ENCODE measurements at regions not wholly inside any gene's neighbourhood (a gene's known extent, or its start where the extent isn't known, plus 50 kb on each side); places are given as distances from the start of the nearest gene placed in this dataset.
"Not testable (repeated sequence)": the region's sequence is repeated elsewhere in the genome, so short reads cannot be mapped to it uniquely, and the experiment has no call there.

DNA sequence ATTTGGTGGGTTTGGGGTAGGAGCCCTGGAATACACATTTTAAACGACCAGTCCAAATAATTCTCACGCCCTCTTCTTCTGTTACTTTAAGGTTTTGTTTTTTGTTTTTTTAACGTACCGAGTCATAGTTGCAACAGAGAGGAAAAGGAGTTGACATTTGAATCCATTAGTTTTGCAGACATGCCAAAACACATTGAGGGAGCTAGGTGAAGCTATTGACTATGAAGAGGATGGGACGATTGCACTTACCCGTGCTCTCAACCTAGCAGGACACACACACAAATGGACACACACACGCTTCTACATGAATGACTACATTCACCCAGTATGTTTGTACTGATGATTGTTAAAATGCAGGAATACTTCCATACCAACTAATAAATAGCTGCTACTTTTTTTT is 54.3 kb upstream of the CIT start:
- Histone ChIP-seq H2BK12ac (ENCODE audit: low read length) (no peak overlapping the region), H3K9me3 (ENCODE audit: insufficient read depth, low read depth, low read length) (no peaks in the 10 kb centered on the region), H3K23ac (ENCODE audit: low read length) (no peak overlapping the region), H4K8ac (ENCODE audit: low read depth, low read length) (no peak overlapping the region), H3K4me3 (ENCODE audit: low read depth, low read length) (no peak overlapping the region), H3K27ac (ENCODE audit: low read depth, low read length) (no peak overlapping the region), H2AK5ac (ENCODE audit: low read length) (no peak overlapping the region), H3K4me1 (ENCODE audit: control insufficient read depth in 1 of 2, insufficient read depth in 2 of 2, low read length in 2 of 2) (no peaks in the 10 kb centered on the region), H3K27me3 (ENCODE audit: insufficient read depth, low read length) (no peaks in the 10 kb centered on the region), H2BK5ac (ENCODE audit: low read depth, low read length, poor library complexity) (no peak overlapping the region), H3K79me1 (ENCODE audit: low read length) (no peaks in the 10 kb centered on the region), H2BK120ac (ENCODE audit: insufficient read depth, low read length, poor library complexity) (no peak overlapping the region), H3K9ac (ENCODE audit: low read length) (no peak overlapping the region), H3K36me3 (ENCODE audit: control insufficient read depth in 1 of 2, insufficient read depth in 2 of 2, low read length in 2 of 2) (no peaks in the 10 kb centered on the region), H3K14ac (ENCODE audit: low read length) (no peak overlapping the region), H3K4ac (ENCODE audit: low read depth, low read length) (no peak overlapping the region), H4K91ac (ENCODE audit: low read depth, low read length) (no peak overlapping the region), H3K4me2 (ENCODE audit: low read length) (no peak overlapping the region), H3K18ac (ENCODE audit: low read length) (no peak overlapping the region), H3K79me2 (ENCODE audit: control insufficient read depth, insufficient read depth, low read length, poor library complexity) (no peaks in the 10 kb centered on the region), H4K12ac (ENCODE audit: low read depth, low read length) (no peak overlapping the region), H2AFZ (ENCODE audit: insufficient read depth, low read length, poor library complexity) (no peak overlapping the region)
- no peak for DNase-seq
- no CpG with 5 or more reads among the region's 7 CpGs for WGBS (ENCODE audit: extremely low coverage, insufficient coverage, insufficient read length)

DNA sequence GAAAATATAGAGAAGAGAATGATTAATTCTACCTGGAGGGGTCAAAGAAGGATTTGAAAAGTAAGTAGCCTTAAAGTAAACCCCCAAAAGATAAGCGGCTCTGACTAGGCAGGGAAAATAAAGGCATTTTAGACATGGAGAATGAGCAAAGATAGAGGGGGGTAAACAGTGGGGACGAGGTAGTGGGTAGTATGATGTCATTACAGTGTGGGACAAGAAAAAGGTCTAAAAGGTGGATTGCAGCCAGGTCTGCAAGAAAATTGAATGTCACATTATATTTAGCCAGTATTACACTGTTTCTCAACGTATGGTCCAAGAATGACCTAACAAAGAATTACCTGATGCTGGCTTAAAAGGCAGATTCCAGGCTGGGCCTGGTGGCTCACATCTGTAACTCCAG is 55.8 kb upstream of the CIT start:
- no peak overlapping the region for H2AFZ ChIP-seq (ENCODE audit: insufficient read depth, low read length, poor library complexity)
- no peak overlapping the region for H3K23ac ChIP-seq (ENCODE audit: low read length)
- no peak overlapping the region for H2BK12ac ChIP-seq (ENCODE audit: low read length)
- H3K4me2 ChIP-seq (ENCODE audit: low read length) = no peak overlapping the region
- H3K14ac ChIP-seq (ENCODE audit: low read length) = no peak overlapping the region
- no peak overlapping the region for H2BK120ac ChIP-seq (ENCODE audit: insufficient read depth, low read length, poor library complexity)
- no peaks in the 10 kb centered on the region for H3K79me2 ChIP-seq (ENCODE audit: control insufficient read depth, insufficient read depth, low read length, poor library complexity)
- H3K9ac ChIP-seq (ENCODE audit: low read length) = no peak overlapping the region
- H3K27me3 ChIP-seq (ENCODE audit: insufficient read depth, low read length) = no peaks in the 10 kb centered on the region
- H3K18ac ChIP-seq (ENCODE audit: low read length) = no peak overlapping the region
- no peak overlapping the region for H4K91ac ChIP-seq (ENCODE audit: low read depth, low read length)
- H2BK5ac ChIP-seq (ENCODE audit: low read depth, low read length, poor library complexity) = no peak overlapping the region
- H3K9me3 ChIP-seq (ENCODE audit: insufficient read depth, low read depth, low read length) = no peaks in the 10 kb centered on the region
- DNase-seq = no peak
- H3K4me3 ChIP-seq (ENCODE audit: low read depth, low read length) = no peak overlapping the region
- H3K36me3 ChIP-seq (ENCODE audit: control insufficient read depth in 1 of 2, insufficient read depth in 2 of 2, low read length in 2 of 2) = no peaks in the 10 kb centered on the region
- no peak overlapping the region for H4K12ac ChIP-seq (ENCODE audit: low read depth, low read length)
- H4K8ac ChIP-seq (ENCODE audit: low read depth, low read length) = no peak overlapping the region
- no peak overlapping the region for H3K27ac ChIP-seq (ENCODE audit: low read depth, low read length)
- H3K79me1 ChIP-seq (ENCODE audit: low read length) = no peaks in the 10 kb centered on the region
- no peak overlapping the region for H3K4ac ChIP-seq (ENCODE audit: low read depth, low read length)
- no peak overlapping the region for H2AK5ac ChIP-seq (ENCODE audit: low read length)
- no peaks in the 10 kb centered on the region for H3K4me1 ChIP-seq (ENCODE audit: control insufficient read depth in 1 of 2, insufficient read depth in 2 of 2, low read length in 2 of 2)
- no CpG with 5 or more reads among the region's 3 CpGs for WGBS (ENCODE audit: extremely low coverage, insufficient coverage, insufficient read length)

DNA sequence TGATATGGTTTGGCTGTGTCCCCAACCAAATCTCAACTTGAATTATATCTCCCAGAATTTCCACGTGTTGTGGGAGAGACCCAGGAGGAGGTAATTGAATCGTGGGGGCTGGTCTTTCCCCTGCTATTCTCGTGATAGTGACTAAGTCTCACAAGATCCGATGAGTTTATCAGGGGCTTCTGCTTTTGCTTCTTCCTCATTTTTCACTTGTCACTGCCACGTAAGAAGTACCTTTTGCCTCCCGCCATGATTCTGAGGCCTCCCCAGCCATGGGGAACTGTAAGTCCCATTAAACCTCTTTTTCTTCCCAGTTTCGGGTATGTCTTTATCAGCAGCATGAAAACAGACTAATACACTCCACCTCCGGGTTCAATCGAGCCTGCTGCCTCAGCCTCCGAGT is 54.3 kb upstream of the BICDL1 start:
- H3K27ac ChIP-seq (ENCODE audit: low read depth, low read length); H3K4me2 ChIP-seq (ENCODE audit: low read length); H2BK120ac ChIP-seq (ENCODE audit: insufficient read depth, low read length, poor library complexity); H3K14ac ChIP-seq (ENCODE audit: low read length); H4K12ac ChIP-seq (ENCODE audit: low read depth, low read length); H3K23ac ChIP-seq (ENCODE audit: low read length); H3K27me3 ChIP-seq (ENCODE audit: insufficient read depth, low read length); H2BK12ac ChIP-seq (ENCODE audit: low read length); H3K36me3 ChIP-seq (ENCODE audit: control insufficient read depth in 1 of 2, insufficient read depth in 2 of 2, low read length in 2 of 2); H2AK5ac ChIP-seq (ENCODE audit: low read length); H2BK5ac ChIP-seq (ENCODE audit: low read depth, low read length, poor library complexity); H3K4ac ChIP-seq (ENCODE audit: low read depth, low read length); H3K79me2 ChIP-seq (ENCODE audit: control insufficient read depth, insufficient read depth, low read length, poor library complexity); H2AFZ ChIP-seq (ENCODE audit: insufficient read depth, low read length, poor library complexity); H3K4me1 ChIP-seq (ENCODE audit: control insufficient read depth in 1 of 2, insufficient read depth in 2 of 2, low read length in 2 of 2); H3K79me1 ChIP-seq (ENCODE audit: low read length); H3K9me3 ChIP-seq (ENCODE audit: insufficient read depth, low read depth, low read length); H3K4me3 ChIP-seq (ENCODE audit: low read depth, low read length); H3K9ac ChIP-seq (ENCODE audit: low read length); DNase-seq; H4K8ac ChIP-seq (ENCODE audit: low read depth, low read length); H3K18ac ChIP-seq (ENCODE audit: low read length); H4K91ac ChIP-seq (ENCODE audit: low read depth, low read length): not testable (repeated sequence)
- no CpG with 5 or more reads among the region's 10 CpGs for WGBS (ENCODE audit: extremely low coverage, insufficient coverage, insufficient read length)

DNA sequence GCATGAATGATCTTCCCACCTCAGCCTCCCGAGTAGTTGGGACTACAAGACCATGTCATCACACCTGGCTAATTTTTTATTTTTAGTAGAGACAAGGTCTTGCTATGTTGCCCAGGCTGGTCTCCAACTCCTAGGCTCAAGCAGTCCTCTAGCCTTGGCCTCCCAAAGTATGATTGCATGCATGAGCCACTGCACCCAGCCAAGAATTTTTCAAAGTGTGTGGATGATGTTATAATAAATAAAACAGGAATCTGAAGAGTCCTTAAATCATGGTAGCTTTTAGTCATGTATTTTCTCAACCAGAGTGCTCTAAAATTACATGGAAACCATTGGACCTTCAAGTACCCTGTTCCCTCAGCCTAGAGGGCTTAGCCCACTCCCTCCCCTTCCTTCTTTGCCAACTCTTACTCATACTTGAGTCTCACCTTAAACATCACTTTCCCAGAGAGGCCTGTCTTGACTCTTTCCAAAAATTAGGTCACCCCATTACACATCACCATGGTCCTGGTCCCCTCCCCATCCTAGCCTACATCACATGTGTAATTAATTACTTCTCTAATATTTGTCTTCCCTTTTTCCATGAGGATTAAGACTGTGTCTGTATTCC is 52.2 kb upstream of the BICDL1 start:
- Histone ChIP-seq H2AK5ac (ENCODE audit: low read length) (no peak overlapping the region), H3K4me2 (ENCODE audit: low read length) (no peak overlapping the region), H4K12ac (ENCODE audit: low read depth, low read length) (no peak overlapping the region), H3K18ac (ENCODE audit: low read length) (no peak overlapping the region), H3K79me2 (ENCODE audit: control insufficient read depth, insufficient read depth, low read length, poor library complexity) (no peaks in the 10 kb centered on the region), H4K8ac (ENCODE audit: low read depth, low read length) (no peak overlapping the region), H3K27me3 (ENCODE audit: insufficient read depth, low read length) (no peaks in the 10 kb centered on the region), H3K4me1 (ENCODE audit: control insufficient read depth in 1 of 2, insufficient read depth in 2 of 2, low read length in 2 of 2) (no peaks in the 10 kb centered on the region), H3K79me1 (ENCODE audit: low read length) (no peaks in the 10 kb centered on the region), H3K9ac (ENCODE audit: low read length) (no peak overlapping the region), H3K14ac (ENCODE audit: low read length) (no peak overlapping the region), H3K36me3 (ENCODE audit: control insufficient read depth in 1 of 2, insufficient read depth in 2 of 2, low read length in 2 of 2) (no peaks in the 10 kb centered on the region), H3K9me3 (ENCODE audit: insufficient read depth, low read depth, low read length) (no peaks in the 10 kb centered on the region), H2BK120ac (ENCODE audit: insufficient read depth, low read length, poor library complexity) (no peak overlapping the region), H2BK5ac (ENCODE audit: low read depth, low read length, poor library complexity) (no peak overlapping the region), H3K23ac (ENCODE audit: low read length) (no peak overlapping the region), H3K4ac (ENCODE audit: low read depth, low read length) (no peak overlapping the region), H3K27ac (ENCODE audit: low read depth, low read length) (no peak overlapping the region), H2AFZ (ENCODE audit: insufficient read depth, low read length, poor library complexity) (no peak overlapping the region), H4K91ac (ENCODE audit: low read depth, low read length) (no peak overlapping the region), H2BK12ac (ENCODE audit: low read length) (no peak overlapping the region), H3K4me3 (ENCODE audit: low read depth, low read length) (no peak overlapping the region)
- WGBS (ENCODE audit: extremely low coverage, insufficient coverage, insufficient read length) = no CpG with 5 or more reads among the region's 1 CpG
- DNase-seq = no peak

Measured in trophoblast cell (in vitro differentiated cells and primary cell).